Panc1 (cell line): ENCODE measurements at regions not wholly inside any gene's neighbourhood (a gene's known extent, or its start where the extent isn't known, plus 50 kb on each side); places are given as distances from the start of the nearest gene placed in this dataset.

Source experiments
- ATAC-seq: fragments of 200-7000 bp; cut with Tn5 transposase; 2 replicates; pipeline ENCODE4 v1.9.1; 2020; ENCODE audit warnings: mild to moderate bottlenecking, moderate library complexity
- BruUV-seq: library from RNA; stranded (reverse); fragments of 400-500 nt; replicated peaks from 2 replicates; lab custom pipeline; 2021; lab: Mats Ljungman, UMichigan
- CTCF ChIA-PET: fragments of 300-600 bp; sonication (Branson Sonifier 250); formaldehyde crosslinking; loops from one replicate; lab custom pipeline; 2022; ENCODE audit warnings: antibody characterized with exemption; lab: Charles Lee
- POLR2A ChIA-PET: fragments of 300-600 bp; sonication (Branson Sonifier 250); formaldehyde crosslinking; loops from one replicate; lab custom pipeline; 2022; ENCODE audit warnings: antibody characterized with exemption; lab: Charles Lee
- DNase-seq: peaks from one replicate; pipeline ENCODE4 v3.0.0-alpha.2; 2010; ENCODE audit warnings: low read depth, low spot score
- H3K27ac ChIP-seq: 2 replicates; pipeline ENCODE4 v1.5.1; 2011; ENCODE audit warnings: mild to moderate bottlenecking, low read length, inconsistent platforms
- H3K27me3 ChIP-seq: fragments of 200-500 bp; sonication (Bioruptor generic); 2 replicates; pipeline ENCODE4 v1.6.0; 2014; ENCODE audit warnings: low read length, inconsistent platforms; ENCODE audit not compliant: control insufficient read depth, insufficient read depth
- H3K36me3 ChIP-seq: fragments of 200-500 bp; sonication (Bioruptor generic); 2 replicates; pipeline ENCODE4 v1.5.1; 2014; ENCODE audit warnings: inconsistent platforms, mild to moderate bottlenecking, low read length, moderate library complexity; ENCODE audit not compliant: control insufficient read depth, insufficient read depth
- H3K4me1 ChIP-seq: 2 replicates; pipeline ENCODE4 v1.5.1; 2011; ENCODE audit warnings: inconsistent platforms, mild to moderate bottlenecking, low read length, moderate library complexity; ENCODE audit not compliant: control insufficient read depth, insufficient read depth
- H3K4me3 ChIP-seq, 2 experiments: 2 replicates each; pipeline ENCODE4 v1.5.1; 2011 to 2012; ENCODE audit warnings: low read depth in 2 of 2, low read length in 2 of 2, mild to moderate bottlenecking in 2 of 2, inconsistent platforms in 1 of 2, moderate library complexity in 1 of 2
- H3K9me3 ChIP-seq: fragments of 200-500 bp; sonication (Bioruptor generic); 2 replicates; pipeline ENCODE4 v1.5.1; 2014; ENCODE audit warnings: low read depth, mild to moderate bottlenecking, inconsistent platforms, low read length, moderate library complexity; ENCODE audit not compliant: control insufficient read depth, insufficient read depth
- POLR2AphosphoS5 ChIP-seq: IDR thresholded peaks from 2 replicates; pipeline ENCODE4 v1.6.1; 2012; ENCODE audit warnings: mild to moderate bottlenecking, low read depth, low read length, moderate library complexity
- SIN3A ChIP-seq: IDR thresholded peaks from 2 replicates; pipeline ENCODE4 v1.6.1; 2012; ENCODE audit warnings: low read depth, mild to moderate bottlenecking, low read length, moderate library complexity, borderline replicate concordance; ENCODE audit not compliant: insufficient read depth
- TCF7L2 ChIP-seq: IDR thresholded peaks from 2 replicates; pipeline ENCODE4 v1.6.1; 2011; ENCODE audit warnings: mild to moderate bottlenecking, low read depth, low read length, inconsistent platforms
- in situ Hi-C: cut with HindIII; loops from 2 replicates; pipeline ENCODE4 v1.10.0; 2016; ENCODE audit warnings: low sequenced_read_pairs, low pct_unique_long_range_greater_than_20kb
- intact Hi-C: fragments of 100-400 bp; cut with micrococcal nuclease; formaldehyde crosslinking; loops from one replicate; pipeline ENCODE4 v1.10.0; 2022; ENCODE audit not compliant: unreplicated experiment
- TF ChIP-seq, protein P1 (sequence below): fragments of 450-650 bp; IDR thresholded peaks from 2 replicates; pipeline ENCODE4 v1.5.1; 2017; ENCODE audit warnings: mild to moderate bottlenecking
- TF ChIP-seq, protein P2 (sequence below), 2 experiments: IDR thresholded peaks; 2 replicates each; pipeline ENCODE4 v1.6.1; 2011 to 2012; ENCODE audit warnings: low read depth in 2 of 2, control low read depth in 1 of 2, low read length in 1 of 2, mild to moderate bottlenecking in 1 of 2, moderate library complexity in 1 of 2; ENCODE audit not compliant: insufficient read depth in 1 of 2

DNA sequence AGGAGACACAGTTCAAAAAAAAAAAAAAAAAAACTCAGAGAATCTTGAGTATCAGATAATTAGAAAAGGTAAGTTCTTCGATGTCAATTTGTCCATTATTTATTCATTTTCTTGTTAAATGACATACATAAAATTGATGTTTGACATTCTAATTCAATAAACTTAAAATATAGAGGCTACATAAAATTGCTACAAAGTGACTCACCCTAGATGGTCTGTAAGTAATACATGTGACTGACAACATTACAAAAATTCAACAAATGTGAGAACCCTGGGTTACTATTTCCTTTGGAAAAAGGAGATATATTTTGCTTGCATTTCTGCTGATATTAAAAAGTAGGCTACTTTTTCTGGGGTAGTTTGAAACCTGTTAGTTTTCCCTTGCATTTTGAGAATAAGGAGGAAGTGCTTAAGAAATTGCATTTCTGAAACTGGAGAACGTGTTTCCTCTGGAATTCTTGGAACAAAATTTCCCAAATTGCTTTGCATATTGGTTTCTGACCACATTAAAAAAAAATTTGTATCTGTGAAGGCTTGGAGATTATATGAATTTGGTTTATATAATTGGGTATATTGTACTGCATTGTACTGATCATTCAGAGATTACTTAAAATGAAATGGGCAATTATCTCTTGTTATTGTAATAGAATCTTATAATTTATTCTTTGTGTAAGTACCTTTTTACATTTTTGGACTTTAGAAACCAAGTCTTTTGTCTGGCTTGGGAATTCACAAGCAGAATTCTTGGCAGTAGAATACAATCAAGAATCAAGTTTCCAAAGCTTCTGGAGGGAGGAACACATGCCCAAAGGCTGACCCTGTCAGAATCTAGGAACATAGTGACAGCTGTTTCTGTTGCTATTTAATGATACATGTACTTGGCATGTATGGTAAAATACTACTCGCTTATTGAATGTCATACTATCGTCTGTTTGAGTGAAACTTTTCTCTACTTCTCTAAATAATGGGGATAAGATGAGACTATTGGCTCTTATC, 106.1 kb downstream of the DSEL start:
- ATAC-seq: no peak
- ChIA-PET POLR2A (no interaction called here), CTCF (no interaction called here)
- DNase-seq: no peak
- in situ Hi-C loops (no loop called here), intact Hi-C loops (no loop called here)
- Histone ChIP-seq H3K9me3 (no peaks in the 10 kb centered on the region), H3K36me3 (no peaks in the 10 kb centered on the region), H3K27ac (no peak overlapping the region), H3K4me1 (no peaks in the 10 kb centered on the region), H3K4me3 (no peak overlapping the region), H3K27me3 (no peaks in the 10 kb centered on the region)
- no peak for TF ChIP-seq POLR2AphosphoS5
- no TSS peak for BruUV-seq

DNA sequence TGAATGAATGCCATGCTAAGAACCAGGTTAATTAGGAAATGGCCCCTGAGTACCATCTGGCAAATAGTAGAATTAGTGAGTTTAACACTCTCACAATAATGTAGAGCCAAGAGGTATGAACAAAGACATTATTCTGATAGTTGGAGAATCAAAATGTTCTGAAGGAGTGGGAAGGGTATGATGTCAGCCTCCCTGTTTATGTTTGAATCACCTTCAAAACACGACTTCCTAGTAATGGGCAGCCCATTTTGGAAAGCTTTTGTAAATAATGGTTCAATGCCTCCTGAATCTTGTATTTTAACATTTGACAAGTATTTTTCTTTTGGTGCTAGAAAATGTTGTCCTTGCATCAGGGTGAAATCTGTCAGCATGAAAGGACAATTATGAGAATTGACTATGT, 108.3 kb downstream of the DSEL start:
- in situ Hi-C loops (no loop called here), intact Hi-C loops (no loop called here)
- Histone ChIP-seq H3K4me3 (no peak overlapping the region), H3K9me3 (no peaks in the 10 kb centered on the region), H3K36me3 (no peaks in the 10 kb centered on the region), H3K27me3 (no peaks in the 10 kb centered on the region), H3K27ac (no peak overlapping the region), H3K4me1 (no peaks in the 10 kb centered on the region)
- BruUV-seq: no TSS peak
- CTCF ChIA-PET: no interaction called here
- ATAC-seq (no peak), DNase-seq (no peak)
- TF ChIP-seq POLR2AphosphoS5: no peak
- TF ChIP-seq, protein P1, sequence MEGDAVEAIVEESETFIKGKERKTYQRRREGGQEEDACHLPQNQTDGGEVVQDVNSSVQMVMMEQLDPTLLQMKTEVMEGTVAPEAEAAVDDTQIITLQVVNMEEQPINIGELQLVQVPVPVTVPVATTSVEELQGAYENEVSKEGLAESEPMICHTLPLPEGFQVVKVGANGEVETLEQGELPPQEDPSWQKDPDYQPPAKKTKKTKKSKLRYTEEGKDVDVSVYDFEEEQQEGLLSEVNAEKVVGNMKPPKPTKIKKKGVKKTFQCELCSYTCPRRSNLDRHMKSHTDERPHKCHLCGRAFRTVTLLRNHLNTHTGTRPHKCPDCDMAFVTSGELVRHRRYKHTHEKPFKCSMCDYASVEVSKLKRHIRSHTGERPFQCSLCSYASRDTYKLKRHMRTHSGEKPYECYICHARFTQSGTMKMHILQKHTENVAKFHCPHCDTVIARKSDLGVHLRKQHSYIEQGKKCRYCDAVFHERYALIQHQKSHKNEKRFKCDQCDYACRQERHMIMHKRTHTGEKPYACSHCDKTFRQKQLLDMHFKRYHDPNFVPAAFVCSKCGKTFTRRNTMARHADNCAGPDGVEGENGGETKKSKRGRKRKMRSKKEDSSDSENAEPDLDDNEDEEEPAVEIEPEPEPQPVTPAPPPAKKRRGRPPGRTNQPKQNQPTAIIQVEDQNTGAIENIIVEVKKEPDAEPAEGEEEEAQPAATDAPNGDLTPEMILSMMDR: no peak
- no peak for TF ChIP-seq SIN3A
- TF ChIP-seq TCF7L2: no peak
- POLR2A ChIA-PET: no interaction called here

DNA sequence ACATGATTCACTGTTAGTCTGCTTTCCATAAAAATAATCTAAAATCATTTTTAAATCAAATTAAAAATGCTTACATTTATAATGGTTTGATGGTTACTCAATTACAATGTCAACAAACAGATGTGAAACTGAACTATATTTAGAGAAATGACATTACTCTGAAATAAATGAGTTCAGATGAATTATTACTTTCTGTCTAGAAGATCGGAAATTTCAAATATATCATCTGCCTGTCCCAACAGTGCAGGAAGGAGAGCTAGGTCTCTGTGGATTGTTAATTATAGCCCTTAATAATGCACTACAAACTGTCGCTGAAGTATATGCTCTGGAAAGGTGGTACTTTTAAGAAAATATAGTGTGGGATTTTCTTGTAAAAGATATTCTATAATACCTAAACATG, 109.8 kb downstream of the DSEL start:
- no peaks in the 10 kb centered on the region for H3K27me3 ChIP-seq
- no peaks in the 10 kb centered on the region for H3K4me1 ChIP-seq
- no peak for DNase-seq
- ChIA-PET POLR2A (no interaction called here), CTCF (no interaction called here)
- in situ Hi-C loops (no loop called here), intact Hi-C loops (no loop called here)
- H3K4me3 ChIP-seq: no peak overlapping the region
- no peak overlapping the region for H3K27ac ChIP-seq
- no peaks in the 10 kb centered on the region for H3K36me3 ChIP-seq
- no peak for TF ChIP-seq SIN3A
- TF ChIP-seq POLR2AphosphoS5: no peak
- no peaks in the 10 kb centered on the region for H3K9me3 ChIP-seq
- no peak for ATAC-seq
- BruUV-seq: no TSS peak

DNA sequence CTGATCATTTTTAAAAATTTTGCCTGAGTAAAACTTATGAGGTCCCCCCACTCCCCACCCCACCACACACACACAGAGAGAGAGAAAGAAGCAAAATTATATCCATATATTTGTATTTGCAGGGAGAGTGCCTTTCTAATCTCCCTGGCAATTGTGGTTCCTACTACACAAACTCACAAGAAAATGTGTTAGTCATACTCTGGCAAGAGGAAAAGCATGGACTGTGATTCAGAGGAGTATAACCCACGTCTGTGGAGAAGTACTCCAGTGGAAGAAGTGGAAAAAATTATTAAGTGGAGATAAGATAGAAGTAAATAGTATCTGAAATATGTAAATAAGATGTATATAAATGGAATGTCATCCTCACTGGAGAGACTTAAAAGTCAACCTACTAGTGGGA, 114.0 kb downstream of the DSEL start:
- DNase-seq: no peak
- TF ChIP-seq, protein P1: no peak
- TF ChIP-seq SIN3A (no peak), POLR2AphosphoS5 (no peak), TCF7L2 (no peak)
- TF ChIP-seq, protein P2, sequence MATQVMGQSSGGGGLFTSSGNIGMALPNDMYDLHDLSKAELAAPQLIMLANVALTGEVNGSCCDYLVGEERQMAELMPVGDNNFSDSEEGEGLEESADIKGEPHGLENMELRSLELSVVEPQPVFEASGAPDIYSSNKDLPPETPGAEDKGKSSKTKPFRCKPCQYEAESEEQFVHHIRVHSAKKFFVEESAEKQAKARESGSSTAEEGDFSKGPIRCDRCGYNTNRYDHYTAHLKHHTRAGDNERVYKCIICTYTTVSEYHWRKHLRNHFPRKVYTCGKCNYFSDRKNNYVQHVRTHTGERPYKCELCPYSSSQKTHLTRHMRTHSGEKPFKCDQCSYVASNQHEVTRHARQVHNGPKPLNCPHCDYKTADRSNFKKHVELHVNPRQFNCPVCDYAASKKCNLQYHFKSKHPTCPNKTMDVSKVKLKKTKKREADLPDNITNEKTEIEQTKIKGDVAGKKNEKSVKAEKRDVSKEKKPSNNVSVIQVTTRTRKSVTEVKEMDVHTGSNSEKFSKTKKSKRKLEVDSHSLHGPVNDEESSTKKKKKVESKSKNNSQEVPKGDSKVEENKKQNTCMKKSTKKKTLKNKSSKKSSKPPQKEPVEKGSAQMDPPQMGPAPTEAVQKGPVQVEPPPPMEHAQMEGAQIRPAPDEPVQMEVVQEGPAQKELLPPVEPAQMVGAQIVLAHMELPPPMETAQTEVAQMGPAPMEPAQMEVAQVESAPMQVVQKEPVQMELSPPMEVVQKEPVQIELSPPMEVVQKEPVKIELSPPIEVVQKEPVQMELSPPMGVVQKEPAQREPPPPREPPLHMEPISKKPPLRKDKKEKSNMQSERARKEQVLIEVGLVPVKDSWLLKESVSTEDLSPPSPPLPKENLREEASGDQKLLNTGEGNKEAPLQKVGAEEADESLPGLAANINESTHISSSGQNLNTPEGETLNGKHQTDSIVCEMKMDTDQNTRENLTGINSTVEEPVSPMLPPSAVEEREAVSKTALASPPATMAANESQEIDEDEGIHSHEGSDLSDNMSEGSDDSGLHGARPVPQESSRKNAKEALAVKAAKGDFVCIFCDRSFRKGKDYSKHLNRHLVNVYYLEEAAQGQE (IDR thresholded peaks at IDR 0.05; ENCODE audit: insufficient read depth in 1 of 2, low read depth in 2 of 2, low read length in 1 of 2): no peak
- H3K27ac ChIP-seq: no peak overlapping the region
- in situ Hi-C loops (no loop called here), intact Hi-C loops (no loop called here)
- H3K27me3 ChIP-seq: no peaks in the 10 kb centered on the region
- ATAC-seq: no peak
- CTCF ChIA-PET: no interaction called here
- H3K4me3 ChIP-seq: no peak overlapping the region
- no peaks in the 10 kb centered on the region for H3K9me3 ChIP-seq
- no TSS peak for BruUV-seq
- H3K36me3 ChIP-seq: no peaks in the 10 kb centered on the region
- POLR2A ChIA-PET: no interaction called here
- no peaks in the 10 kb centered on the region for H3K4me1 ChIP-seq
